ENCODE measurements at regions not wholly inside any gene's neighbourhood (a gene's known extent, or its start where the extent isn't known, plus 50 kb on each side); places are given as distances from the start of the nearest gene placed in this dataset.
"Not testable (repeated sequence)": the region's sequence is repeated elsewhere in the genome, so short reads cannot be mapped to it uniquely, and the experiment has no call there.

- DNase-seq, result no peak
Observed at GRCh38 chr20:23299673-23300050, 50.9 kb upstream of the NXT1 start.

- no peak for DNase-seq
Observed at GRCh38 chr20:23298926-23299672, 51.5 kb upstream of the NXT1 start.

- DNase-seq, result no peak
Observed at GRCh38 chr20:23298155-23298554, 52.4 kb upstream of the NXT1 start.

GRCh38 chr20:23296841-23297701, 53.5 kb upstream of the NXT1 start:
- no peak for DNase-seq

- no peak for DNase-seq
Observed at GRCh38 chr20:23295934-23296333, 54.7 kb upstream of the NXT1 start.

- no peak for DNase-seq
Observed at GRCh38 chr20:23294671-23295070, 55.9 kb upstream of the NXT1 start.

GRCh38 chr20:23294166-23294565, 56.4 kb upstream of the NXT1 start:
- no peak for DNase-seq

- no peak for DNase-seq
Observed at GRCh38 chr20:23293689-23294088, 56.9 kb upstream of the NXT1 start.

- not testable (repeated sequence) for DNase-seq
Observed at GRCh38 chr20:23292311-23292710, 58.3 kb upstream of the NXT1 start.

GRCh38 chr20:23291575-23292240, 58.9 kb upstream of the NXT1 start:
- DNase-seq, result no peak

GRCh38 chr20:23290761-23291574, 59.6 kb upstream of the NXT1 start:
- no peak for DNase-seq

GRCh38 chr20:23289724-23290395, 60.7 kb upstream of the NXT1 start:
- DNase-seq, result no peak

GRCh38 chr20:23289249-23289648, 61.3 kb upstream of the NXT1 start:
- no peak for DNase-seq

- DNase-seq, result no peak
Observed at GRCh38 chr20:23287354-23288190, 63.0 kb upstream of the NXT1 start.

- DNase-seq, result no peak
Observed at GRCh38 chr20:23286346-23286745, 64.2 kb upstream of the NXT1 start.

GRCh38 chr20:23285536-23285935, 65.1 kb upstream of the NXT1 start:
- DNase-seq, result no peak

- no peak for DNase-seq
Observed at GRCh38 chr20:23284009-23284408, 66.6 kb upstream of the NXT1 start.

- no peak for DNase-seq
Observed at GRCh38 chr20:23283096-23283850, 67.3 kb upstream of the NXT1 start.

- no peak for DNase-seq
Observed at GRCh38 chr20:23282546-23282945, 68.0 kb upstream of the NXT1 start.

- DNase-seq, result no peak
Observed at GRCh38 chr20:23282111-23282510, 68.5 kb upstream of the NXT1 start.

Measured in inflammatory macrophage (primary cell).